DMS79 (cell line): ENCODE measurements at regions not wholly inside any gene's neighbourhood (a gene's known extent, or its start where the extent isn't known, plus 50 kb on each side); places are given as distances from the start of the nearest gene placed in this dataset.

Source experiments
- DNase-seq: peaks from one replicate; lab custom pipeline; 2025; lab: John Stamatoyannopoulos, UW

DNA sequence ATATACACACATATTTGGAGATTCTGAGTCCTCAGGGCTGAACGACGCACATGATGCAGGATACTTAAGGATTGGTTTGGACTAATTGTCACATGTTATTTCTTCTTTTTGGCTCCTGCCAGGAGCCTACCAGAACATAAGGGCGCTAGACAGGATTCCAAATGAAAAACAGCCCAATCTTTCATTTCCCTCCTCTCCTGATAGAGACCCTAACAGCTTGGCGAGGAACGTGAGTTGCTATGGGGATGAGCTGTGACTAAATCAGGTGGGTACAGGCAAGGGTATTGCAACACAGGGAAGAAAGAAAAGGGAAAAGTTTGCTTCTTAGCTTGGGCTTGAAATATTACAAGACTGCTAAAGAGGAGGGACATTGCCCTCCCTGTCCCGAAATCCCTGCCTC is 109.9 kb downstream of the AIPL1 start:
- DNase-seq: no peak

GRCh38 chr17:6323626-6324356 is 111.1 kb downstream of the AIPL1 start:
- no peak for DNase-seq

DNA sequence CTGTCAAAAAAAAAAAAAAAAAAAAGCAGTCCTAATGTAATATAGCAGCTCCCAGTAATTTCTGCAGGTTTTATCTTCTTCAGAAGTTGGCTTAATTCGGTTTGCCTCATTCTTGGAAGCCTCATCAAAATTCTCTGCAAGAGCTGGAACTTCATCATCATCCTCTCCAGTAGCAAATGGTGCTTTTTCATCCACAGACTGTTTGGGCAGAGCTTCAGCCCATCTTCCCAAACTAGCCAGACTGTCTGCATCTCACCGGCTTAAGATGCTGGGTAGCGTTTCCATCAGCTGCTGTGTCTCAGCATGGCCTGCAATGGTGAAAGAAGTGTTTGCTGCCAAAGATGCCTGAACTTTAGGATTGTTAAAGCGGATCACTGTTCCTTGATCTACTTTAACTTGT is 112.6 kb downstream of the AIPL1 start:
- no peak for DNase-seq

DNA sequence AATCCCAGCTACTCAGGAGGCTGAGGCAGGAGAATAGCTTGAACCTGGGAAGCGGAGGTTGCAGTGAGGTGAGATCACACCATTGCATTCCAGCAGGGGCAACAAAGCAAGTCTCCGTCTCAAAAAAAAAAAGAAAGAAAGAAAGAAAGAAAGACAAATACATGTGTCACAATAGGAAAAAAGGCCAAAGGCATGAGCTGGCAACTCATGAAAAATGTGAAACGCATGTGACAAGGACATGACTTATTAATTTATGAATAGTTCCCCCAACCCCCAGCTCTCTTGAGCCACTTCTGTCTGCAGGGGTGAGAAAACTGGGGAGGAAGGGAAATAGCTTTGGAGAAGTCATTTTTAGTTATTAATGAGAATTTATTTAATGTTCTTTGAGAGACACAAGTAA is 120.6 kb downstream of the AIPL1 start:
- no peak for DNase-seq

DNA sequence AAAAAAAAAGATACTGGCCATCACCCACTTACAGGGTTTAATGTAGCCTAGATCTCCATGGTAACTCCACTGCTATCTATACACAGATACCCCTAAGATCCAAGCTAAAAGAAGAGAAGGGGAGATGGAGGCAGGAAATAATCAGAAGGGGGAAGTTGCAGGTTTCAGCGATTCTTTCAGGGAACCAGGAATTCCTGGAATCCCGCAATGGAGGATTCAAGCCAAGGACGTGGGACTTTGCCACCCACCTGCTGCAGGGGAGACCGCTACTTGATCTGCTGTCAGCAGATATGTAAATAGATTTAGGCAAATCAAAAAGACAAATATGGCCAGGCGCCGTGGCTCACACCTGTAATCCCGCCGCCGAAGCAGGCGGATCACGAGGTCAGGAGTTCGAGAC is 121.1 kb downstream of the AIPL1 start:
- no peak for DNase-seq

DNA sequence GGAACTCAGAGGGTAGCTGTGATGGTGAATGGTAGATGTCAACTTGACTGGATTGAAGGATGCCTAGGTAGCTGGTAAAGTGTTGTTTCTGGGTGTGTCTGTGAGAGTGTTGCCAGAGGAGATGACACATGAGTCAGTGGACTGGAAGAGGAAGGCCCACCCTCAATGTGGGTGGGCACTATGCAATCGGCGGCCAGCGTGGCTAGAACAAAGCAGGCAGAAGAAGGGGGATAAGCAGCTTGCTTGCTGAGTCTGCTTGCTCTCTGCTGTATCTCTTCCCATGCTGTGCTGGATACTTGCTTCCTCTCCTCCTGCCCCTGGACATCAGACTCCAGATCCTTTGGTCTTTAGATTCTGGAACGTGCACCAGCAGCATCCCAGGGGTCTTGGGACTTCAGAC is 128.1 kb downstream of the AIPL1 start:
- DNase-seq: no peak

DNA sequence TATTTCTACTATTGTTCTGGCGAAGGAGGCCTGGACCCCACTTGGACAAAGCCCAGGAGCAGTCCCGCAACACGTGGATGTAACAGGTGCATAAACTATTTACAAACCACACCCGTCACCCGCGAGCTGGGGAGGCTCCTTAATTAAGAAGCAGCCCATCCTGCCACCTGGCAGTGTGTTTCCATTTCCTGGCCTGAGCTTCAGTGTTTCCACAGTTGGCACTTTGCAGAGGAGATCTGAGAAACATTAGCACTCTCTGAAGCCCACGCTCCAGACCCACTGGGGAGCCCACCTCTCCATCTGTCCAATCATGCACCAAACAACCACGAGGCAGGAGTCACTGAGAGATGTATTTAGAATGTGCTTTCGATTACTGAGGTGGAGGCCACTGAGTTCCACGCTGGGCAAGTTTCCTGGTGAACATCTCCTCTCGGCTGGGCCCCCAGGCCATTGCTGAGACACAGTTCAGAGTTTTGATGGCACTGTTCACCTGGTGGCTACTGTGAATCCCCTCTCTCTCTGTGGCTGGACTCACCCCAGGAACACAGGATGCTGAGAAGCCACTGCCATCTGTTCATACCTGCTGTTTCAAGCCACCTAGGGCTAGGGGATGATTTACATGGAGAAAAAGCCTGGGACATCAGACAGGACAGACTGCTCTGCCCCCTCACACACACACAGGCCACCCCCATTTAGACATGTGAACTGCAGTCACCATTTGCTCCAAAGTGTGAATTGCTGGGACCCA is 129.1 kb downstream of the AIPL1 start:
- DNase-seq: no peak

DNA sequence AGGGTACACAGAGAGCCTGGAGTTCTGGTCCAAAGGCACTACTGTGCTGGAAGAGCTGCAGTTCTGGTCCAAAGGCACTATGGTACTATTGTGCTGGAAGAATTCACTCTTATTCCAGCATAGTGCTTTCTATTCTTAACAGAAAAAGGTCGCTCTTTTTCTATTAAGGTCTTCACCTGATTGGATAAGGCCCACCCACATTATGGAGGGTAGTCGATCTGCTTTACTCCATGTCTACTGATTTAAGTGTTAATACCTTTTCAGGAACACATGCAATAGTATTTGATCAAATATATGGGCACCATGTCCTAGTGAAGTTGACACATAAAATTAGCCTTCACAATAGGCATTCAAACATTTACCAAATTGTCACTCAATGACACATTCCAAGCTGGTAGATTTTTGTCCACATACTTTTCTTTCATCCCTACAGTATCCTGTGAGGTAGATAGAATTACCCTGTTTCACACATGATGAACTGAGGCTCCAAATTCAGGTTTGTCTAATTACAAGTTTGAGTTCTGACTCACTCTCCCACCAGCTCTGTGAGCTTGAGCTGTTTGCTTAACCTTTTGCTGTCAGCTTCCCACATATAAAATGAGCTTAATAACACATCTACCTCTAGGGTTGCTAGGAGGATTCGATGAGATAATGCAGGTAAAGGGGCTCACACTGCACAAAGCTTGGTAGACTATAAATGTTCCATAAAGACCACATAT is 129.9 kb downstream of the AIPL1 start:
- no peak for DNase-seq

DNA sequence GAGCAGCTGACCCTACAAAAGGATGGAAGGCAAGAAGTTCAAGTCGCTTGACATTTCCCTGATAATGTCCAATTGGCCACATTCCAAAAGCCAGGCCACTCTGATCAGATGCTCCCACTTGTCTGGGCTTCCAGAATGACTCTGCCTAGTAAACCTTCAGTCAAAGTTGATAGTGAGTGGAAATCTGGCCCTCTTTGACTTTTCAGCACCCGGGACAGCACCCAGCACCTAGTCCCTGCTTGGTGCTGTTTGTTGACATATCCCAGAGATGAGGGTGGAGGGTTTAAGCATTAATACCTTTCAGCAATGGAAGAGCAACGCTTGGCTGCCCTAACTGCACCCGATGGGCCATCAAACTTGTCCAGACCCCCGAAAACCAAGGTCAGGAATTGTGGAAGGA is 131.3 kb downstream of the AIPL1 start:
- DNase-seq: no peak

DNA sequence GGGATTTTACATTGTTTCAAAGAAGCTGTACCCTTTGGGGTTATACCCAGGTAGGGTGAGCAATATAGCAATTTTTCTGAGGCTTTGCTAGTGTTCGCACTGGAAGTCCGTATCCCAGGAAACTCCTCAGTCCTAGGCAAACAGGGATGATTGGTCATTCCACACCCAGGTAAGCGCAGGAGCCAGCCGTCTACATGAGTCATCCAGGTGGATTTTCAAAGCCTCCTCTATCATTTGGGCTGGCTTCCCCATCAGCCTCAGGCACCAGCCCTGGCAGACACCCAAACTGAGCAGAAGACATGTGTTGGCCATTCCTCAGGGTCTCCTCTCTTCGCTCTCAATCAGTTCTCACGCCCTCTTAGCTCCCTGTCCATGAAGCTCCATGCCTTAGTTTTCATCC is 135.6 kb downstream of the AIPL1 start:
- DNase-seq: no peak

GRCh38 chr17:6297960-6298359 is 137.0 kb downstream of the AIPL1 start:
- DNase-seq: no peak

DNA sequence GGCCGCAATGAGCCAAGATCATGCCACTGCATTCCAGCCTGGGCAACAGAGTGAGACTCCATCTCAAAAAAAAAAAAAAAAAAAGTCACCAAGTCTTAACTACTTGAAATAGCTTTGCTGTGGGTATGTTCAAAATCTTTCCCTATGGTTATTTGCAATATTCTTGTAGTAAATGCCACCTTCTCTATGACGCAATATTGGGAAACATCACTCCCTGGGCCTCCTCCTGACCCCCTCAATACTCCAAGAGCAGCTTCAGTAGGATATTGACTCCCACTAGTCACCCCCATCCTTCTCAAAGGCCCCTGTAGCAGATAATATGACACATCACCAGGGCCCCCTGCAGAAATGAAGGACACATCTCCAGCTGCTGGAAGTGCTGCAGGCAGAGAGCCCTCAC is 137.8 kb downstream of the AIPL1 start:
- DNase-seq: no peak

DNA sequence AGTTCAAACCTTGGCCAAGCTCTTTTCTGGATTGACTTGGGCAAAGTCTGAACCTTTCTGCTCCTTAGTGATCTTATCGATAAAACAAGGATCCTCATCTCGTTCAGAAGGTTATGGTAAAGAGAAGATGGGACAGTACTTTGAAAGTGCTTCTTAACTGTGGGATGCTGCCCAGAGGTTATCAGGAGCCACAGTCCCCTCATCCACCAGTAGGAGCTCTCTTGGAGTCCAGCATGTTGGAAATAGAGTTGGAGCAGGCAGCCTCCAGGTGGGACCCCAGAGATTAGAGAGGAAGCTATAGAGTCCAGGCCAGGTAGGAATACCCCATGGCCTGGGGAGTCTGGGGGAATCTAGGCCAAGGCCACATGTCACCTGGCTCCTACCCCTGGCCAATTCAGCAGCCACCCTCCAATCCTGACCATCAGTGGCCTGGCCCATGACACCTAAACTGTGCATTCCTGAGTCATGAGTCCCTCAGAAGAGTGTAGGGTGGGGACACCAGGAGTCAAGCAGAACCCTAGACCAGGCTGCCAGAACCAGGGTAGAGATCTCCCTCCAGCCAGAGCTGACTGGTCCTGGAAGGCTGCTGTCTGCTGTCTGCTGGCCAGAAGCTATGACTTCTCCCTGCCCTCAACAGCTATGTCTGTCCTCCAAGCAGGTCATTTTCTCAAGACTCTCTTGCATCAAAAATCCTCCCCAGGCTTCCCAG is 144.3 kb downstream of the AIPL1 start:
- no peak for DNase-seq

GRCh38 chr17:6286233-6286632 is 148.7 kb downstream of the AIPL1 start:
- DNase-seq: no peak

GRCh38 chr17:6285486-6285885 is 149.4 kb downstream of the AIPL1 start:
- no peak for DNase-seq

GRCh38 chr17:6279659-6280058 is 155.3 kb downstream of the AIPL1 start:
- peak; percentile 24 for DNase-seq

GRCh38 chr17:6278376-6278775 is 156.5 kb downstream of the AIPL1 start:
- DNase-seq: no peak

DNA sequence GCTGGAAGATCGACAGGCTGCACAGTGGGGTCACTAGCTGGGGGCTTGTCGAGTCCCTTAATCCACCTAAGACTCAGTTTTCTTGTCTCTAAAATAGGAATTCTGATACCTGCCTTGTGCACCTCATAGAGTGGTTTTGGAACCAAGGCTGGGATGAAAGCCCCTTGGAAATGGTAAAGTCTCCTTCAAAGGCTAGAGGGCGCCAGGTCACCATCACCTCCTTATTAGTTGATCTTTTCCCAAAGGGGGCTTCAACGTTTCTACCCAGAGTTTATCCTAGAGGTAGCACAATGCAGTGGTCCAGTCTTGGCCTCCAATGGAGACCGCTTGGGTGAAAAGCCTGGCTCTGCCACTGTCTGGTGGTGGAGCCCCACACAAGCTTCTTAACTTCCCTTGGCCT is 158.2 kb downstream of the AIPL1 start:
- DNase-seq: no peak

GRCh38 chr17:6274310-6274709 is 160.6 kb downstream of the AIPL1 start:
- DNase-seq: no peak

DNA sequence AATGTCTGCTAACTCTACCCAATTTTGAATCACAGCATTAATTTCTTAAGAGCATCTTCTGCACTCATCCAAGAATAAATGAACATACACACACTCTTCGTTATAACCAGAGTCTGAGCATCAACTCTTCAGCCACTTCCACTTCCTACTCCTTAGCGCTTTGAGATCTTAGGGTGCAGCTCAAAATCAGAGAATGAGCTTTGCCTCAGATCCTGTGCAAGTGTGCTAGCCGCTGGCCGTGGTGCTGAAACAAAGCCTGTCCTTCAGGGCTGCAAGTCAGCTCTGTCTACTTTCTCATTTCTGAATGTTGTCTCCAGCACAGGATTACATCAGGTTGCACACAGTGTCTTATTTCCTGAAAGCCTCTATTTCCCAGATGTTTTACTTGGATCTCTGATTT is 165.4 kb downstream of the AIPL1 start:
- DNase-seq: no peak

- DNase-seq: no peak
Observed at GRCh38 chr17:6261466-6261865, 173.5 kb downstream of the AIPL1 start.

DNA sequence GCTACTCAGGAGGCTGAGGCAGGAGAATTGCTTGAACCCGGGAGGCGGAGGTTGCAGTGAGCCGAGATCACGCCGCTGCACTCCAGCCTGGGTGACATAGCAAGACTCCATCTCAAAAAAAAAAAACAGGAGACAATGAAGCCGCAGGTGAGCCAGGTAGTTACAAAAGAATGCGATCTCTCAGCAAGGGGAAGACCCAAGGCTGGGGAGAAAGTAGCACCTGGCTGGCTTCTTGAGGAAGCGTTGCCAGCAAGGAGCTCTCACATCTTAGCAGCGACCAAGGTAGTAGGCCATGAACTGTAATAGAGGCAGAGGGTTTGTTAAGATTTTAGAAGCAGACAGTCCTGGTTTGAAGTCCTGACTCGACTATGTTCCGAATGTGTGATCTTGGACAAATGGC is 175.0 kb downstream of the AIPL1 start:
- no peak for DNase-seq

DNA sequence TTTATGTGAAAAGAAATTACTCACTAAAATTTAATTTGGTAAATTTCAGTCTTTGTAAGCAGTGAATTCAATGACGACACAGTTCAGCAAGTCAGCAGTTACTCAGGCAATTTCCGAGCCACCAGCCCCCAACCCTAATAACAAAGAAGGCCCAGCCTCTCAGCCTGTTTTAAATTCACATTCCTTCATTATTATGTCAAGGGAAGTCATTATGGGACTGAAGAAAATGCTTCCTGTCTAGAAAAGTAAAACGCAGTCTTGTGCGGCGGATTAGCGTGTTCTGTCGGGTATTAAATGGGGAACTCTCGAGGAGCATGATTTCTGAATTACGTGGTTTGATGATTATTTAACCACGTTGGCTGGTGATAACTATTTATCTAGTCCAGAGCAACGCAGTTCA is 177.6 kb downstream of the AIPL1 start:
- DNase-seq: no peak
